ENCODE measurements at regions not wholly inside any gene's neighbourhood (a gene's known extent, or its start where the extent isn't known, plus 50 kb on each side); places are given as distances from the start of the nearest gene placed in this dataset.

DNA sequence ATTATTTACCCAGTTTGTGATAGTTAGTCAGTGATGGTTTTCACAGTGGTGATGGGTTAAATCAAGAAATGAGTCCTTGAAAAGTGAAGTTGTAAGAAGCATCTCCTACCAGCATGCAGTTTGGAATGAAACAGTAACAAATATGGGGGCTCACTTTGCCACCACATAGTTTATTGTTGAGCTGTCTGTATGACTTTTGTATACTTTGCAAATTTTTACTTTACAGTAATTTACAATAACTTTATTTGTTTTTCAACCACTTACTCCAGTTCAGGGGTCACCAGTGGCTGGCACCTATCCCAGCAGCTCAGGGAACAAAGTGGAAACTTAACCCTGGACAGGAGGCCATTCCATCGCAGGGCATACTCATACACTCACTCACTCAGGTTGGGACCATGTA lies 64.5 kb upstream of the ANKRD50 start:
- no peaks in the 10 kb centered on the region for H3K9me3 ChIP-seq
- no peak for DNase-seq
- H3K36me3 ChIP-seq, result no peaks in the 10 kb centered on the region
- H3K4me1 ChIP-seq, result no peaks in the 10 kb centered on the region
- TF ChIP-seq CTCF (IDR thresholded peaks at IDR 0.05; ENCODE audit: low read depth, low read length), result no peak
- no peak overlapping the region for H3K4me3 ChIP-seq (ENCODE audit: low read depth, low read length)
- H3K27me3 ChIP-seq, result no peaks in the 10 kb centered on the region

GRCh38 chr4:124768596-124769365 lies 56.2 kb upstream of the ANKRD50 start:
- Histone ChIP-seq H3K27me3 (no peaks in the 10 kb centered on the region), H3K4me3 (ENCODE audit: low read depth, low read length) (no peak overlapping the region), H3K36me3 (no peaks in the 10 kb centered on the region), H3K4me1 (no peaks in the 10 kb centered on the region), H3K9me3 (no peaks in the 10 kb centered on the region)
- DNase-seq, result no peak
- no peak for TF ChIP-seq CTCF (IDR thresholded peaks at IDR 0.05; ENCODE audit: low read depth, low read length)

DNA sequence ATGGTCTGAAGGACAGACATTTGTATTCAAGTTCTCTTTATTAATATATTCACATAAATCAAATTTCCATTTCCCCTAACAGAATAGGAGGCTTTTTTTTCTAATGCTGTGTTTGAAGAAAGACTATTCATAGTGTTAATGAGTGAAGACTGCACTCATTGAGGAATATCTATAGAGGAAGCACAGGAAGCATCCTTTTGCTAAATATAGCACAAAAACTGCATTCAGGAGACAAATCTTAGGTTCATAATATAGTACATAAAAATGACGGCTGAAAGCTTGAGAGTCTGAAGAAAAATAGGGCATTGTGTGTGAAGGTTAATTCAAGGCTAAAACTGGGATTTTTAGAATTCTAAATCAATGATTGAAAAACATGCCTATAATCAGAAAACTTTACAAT lies 50.4 kb upstream of the ANKRD50 start:
- Histone ChIP-seq H3K4me1 (no peaks in the 10 kb centered on the region), H3K9me3 (no peaks in the 10 kb centered on the region), H3K27me3 (no peaks in the 10 kb centered on the region), H3K4me3 (ENCODE audit: low read depth, low read length) (no peak overlapping the region), H3K36me3 (no peaks in the 10 kb centered on the region)
- DNase-seq, result no peak
- no peak for TF ChIP-seq CTCF (IDR thresholded peaks at IDR 0.05; ENCODE audit: low read depth, low read length)

Data from BE2C (cell line).